Urinary bladder (tissue), 3 donors: ENCODE measurements at regions not wholly inside any gene's neighbourhood (a gene's known extent, or its start where the extent isn't known, plus 50 kb on each side); places are given as distances from the start of the nearest gene placed in this dataset.

Experiments used
- DNase-seq: peaks from one replicate; pipeline ENCODE4 v3.0.0-alpha.2; 2015; ENCODE audit errors: extremely low spot score
- H3K27ac ChIP-seq: one replicate; pipeline ENCODE4 v1.5.1; 2013; ENCODE audit warnings: low read depth, mild to moderate bottlenecking, moderate library complexity
- H3K36me3 ChIP-seq: one replicate; pipeline ENCODE4 v1.6.1; 2013; ENCODE audit warnings: mild to moderate bottlenecking, moderate library complexity; ENCODE audit not compliant: insufficient read depth
- H3K4me1 ChIP-seq: one replicate; pipeline ENCODE4 v1.6.1; 2013; ENCODE audit warnings: mild to moderate bottlenecking, moderate library complexity; ENCODE audit not compliant: insufficient read depth
- H3K4me3 ChIP-seq: one replicate; pipeline ENCODE4 v1.5.1; 2013; ENCODE audit warnings: low read depth, low read length
- WGBS: extraction: QIAGEN DNeasy Blood & Tissue Kit; methylation state at CpG from one replicate; pipeline ENCODE4 v1.1.7; 2013; 5-methylcytosine and 5-hydroxymethylcytosine counted together
- donor health status: healthy with polysubstance abuse.
- donor health status: healthy.

DNA sequence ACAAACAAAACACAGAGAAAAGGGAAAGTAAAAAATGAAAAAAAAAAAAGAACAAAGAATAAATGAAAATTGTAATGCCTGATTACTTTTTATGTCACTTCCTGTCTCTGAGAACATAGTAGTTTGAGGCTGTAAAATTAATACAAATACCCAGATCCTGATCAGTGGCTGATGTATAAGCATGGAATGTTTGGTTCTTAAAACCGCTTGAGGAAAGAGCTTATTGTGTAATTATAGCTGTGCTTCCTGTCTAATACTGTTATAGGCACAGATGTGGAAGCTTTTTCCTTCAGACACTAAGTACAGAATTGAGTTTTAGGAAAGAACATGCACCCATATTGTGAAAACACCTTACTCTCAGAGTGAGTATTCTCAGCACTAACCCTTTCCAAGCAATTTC lies 86.9 kb downstream of the AVPR1A start:
- DNase-seq, result no peak
- H3K27ac ChIP-seq, result no peak overlapping the region
- no peak overlapping the region for H3K4me3 ChIP-seq
- no peaks in the 10 kb centered on the region for H3K36me3 ChIP-seq
- H3K4me1 ChIP-seq, result no peaks in the 10 kb centered on the region
- WGBS, result 25% methylated on average over 1 of the region's 1 CpG

DNA sequence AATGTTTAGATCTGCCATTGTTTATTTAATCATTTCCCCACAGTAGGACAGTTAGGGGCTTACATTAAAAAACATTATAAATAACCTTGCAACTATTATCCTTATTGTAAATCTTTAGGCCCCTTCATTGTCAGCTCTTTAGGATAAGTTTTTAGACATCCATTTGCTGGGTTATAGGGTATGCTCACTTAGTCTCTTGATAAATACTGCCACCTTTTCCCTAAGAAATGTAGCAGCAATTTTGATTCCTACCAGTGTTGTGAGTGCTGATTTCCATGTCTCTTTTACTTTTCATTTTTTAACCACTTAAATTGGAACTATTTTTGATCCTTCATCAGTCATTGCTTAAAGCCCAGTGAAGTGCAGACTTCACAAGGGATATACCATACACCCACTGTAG lies 94.4 kb downstream of the AVPR1A start:
- Histone ChIP-seq H3K4me3 (no peak overlapping the region), H3K36me3 (no peaks in the 10 kb centered on the region), H3K4me1 (no peaks in the 10 kb centered on the region), H3K27ac (no peak overlapping the region)
- no peak for DNase-seq

DNA sequence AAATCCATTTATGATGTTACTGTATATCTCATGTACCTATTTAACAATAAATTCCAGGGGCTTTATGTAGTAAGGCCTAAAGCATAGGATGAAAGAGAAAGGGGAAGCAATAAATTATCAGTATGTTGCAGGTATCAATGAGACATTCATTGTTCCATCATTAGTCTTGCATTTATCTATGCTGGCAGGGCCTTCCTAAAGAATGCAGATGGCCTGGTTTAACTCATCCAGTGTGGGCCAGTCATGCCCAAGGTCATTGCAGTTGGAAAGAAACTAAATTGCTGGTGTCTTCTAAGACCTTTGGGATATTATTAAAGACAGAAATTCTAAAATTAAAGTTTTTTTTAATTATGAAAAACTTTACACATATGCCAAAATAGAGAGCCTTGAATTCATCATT lies 98.3 kb downstream of the AVPR1A start:
- Histone ChIP-seq H3K36me3 (no peaks in the 10 kb centered on the region), H3K27ac (no peak overlapping the region), H3K4me1 (no peaks in the 10 kb centered on the region), H3K4me3 (no peak overlapping the region)
- DNase-seq, result no peak

DNA sequence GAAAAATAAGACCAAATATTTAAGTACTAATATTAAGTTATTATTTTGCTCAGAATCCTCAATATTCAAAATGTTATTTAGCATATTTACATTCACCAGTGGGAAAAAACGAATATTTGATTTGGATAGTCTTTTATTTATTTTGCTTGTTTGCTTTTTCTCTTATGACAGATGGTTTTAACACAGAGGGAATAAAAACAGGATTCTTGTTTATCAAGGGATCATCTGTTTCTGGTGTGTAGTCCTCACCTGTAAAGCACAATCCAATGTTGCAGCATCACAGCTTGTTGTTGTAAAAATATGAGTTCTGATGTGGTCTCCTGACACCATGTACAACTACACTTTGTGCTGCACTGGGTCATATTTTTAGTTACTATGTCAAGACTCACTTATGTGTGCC lies 103.9 kb downstream of the AVPR1A start:
- H3K4me1 ChIP-seq, result no peaks in the 10 kb centered on the region
- H3K27ac ChIP-seq, result no peak overlapping the region
- WGBS, result 0% methylated on average over 1 of the region's 1 CpG
- DNase-seq, result no peak
- no peaks in the 10 kb centered on the region for H3K36me3 ChIP-seq
- H3K4me3 ChIP-seq, result no peak overlapping the region

DNA sequence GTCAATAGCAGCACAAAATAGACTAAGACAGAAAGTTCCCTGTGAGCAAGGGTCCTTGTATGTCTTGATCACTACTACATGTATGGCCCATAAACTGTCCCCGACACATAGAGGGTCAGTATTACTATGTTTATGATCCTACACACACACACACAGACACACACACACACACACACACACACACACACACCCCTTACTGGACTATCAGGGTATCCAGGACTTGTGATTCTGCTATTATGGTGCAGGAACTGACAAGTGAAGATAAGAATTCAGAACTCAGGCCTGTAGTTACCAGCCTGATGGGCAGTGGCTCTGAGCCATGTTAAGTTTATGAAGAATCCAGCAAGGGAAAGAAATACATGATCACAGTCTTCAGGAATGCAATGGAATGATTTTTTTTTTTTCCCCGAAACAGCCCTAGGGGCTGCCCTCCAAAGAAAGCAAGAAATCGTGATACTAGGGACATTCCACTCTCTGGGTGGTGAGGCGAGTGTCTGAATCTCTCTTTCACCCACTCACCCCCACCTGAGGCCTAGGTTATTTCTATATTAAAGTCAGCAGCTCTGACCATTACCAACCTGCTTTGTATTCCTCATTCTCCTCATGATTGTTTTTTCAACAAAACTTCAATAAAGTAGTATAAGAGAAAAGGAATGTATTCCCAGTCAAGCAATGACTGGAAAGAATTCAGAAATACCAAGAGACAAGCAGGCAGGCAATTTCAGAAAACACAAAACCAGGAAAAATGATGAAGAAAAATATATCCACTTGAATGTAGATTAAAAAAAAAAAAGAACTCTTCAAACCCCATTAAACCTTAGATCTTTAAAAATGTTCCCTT lies 105.8 kb downstream of the AVPR1A start:
- WGBS, result 58% methylated on average over 4 of the region's 4 CpGs
- Histone ChIP-seq H3K27ac (no peak overlapping the region), H3K4me1 (no peaks in the 10 kb centered on the region), H3K4me3 (no peak overlapping the region), H3K36me3 (no peaks in the 10 kb centered on the region)
- no peak for DNase-seq

DNA sequence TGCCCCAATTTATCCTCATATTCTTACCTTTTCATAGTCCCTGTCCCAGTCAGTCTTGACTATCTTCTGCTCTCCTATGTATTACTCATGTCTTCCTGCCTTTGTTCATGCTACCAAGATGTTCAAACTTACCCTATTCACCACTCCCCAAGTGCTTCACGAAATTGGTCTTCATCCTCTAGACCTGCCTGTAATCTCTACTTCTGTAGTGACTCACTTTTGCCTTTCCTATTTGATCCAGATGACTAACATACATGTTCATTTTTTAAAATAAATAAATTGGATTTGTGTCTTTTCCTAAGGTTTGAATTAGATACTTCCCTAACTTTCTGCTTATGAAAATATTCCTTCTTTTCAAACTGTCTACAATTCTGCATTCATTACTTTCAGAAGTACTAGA lies 107.7 kb upstream of the PPM1H start:
- WGBS, result 67% methylated on average over 1 of the region's 1 CpG
- Histone ChIP-seq H3K36me3 (no peaks in the 10 kb centered on the region), H3K4me1 (no peaks in the 10 kb centered on the region), H3K27ac (no peak overlapping the region), H3K4me3 (no peak overlapping the region)
- no peak for DNase-seq

DNA sequence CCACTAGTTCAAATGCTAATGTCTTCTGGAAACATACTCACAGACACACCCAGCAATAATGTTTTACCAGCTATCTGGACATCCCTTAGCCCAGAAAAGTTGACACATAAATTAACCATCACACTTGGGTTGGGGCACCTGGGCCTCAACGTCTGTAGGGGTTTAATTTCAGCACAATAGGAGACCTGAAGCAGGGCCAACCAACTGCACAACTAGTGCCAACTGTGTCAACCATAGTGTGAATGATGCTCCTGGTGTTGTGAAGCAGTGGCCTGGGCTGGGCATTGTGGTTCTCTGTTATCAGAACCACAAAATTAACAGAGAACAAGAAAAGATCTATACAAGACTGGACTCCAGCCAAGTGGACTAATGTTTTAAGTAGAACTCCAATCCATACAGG lies 106.7 kb upstream of the PPM1H start:
- Histone ChIP-seq H3K4me3 (no peak overlapping the region), H3K4me1 (no peaks in the 10 kb centered on the region), H3K27ac (no peak overlapping the region), H3K36me3 (no peaks in the 10 kb centered on the region)
- no peak for DNase-seq
- WGBS, result 55% methylated on average over 1 of the region's 1 CpG

DNA sequence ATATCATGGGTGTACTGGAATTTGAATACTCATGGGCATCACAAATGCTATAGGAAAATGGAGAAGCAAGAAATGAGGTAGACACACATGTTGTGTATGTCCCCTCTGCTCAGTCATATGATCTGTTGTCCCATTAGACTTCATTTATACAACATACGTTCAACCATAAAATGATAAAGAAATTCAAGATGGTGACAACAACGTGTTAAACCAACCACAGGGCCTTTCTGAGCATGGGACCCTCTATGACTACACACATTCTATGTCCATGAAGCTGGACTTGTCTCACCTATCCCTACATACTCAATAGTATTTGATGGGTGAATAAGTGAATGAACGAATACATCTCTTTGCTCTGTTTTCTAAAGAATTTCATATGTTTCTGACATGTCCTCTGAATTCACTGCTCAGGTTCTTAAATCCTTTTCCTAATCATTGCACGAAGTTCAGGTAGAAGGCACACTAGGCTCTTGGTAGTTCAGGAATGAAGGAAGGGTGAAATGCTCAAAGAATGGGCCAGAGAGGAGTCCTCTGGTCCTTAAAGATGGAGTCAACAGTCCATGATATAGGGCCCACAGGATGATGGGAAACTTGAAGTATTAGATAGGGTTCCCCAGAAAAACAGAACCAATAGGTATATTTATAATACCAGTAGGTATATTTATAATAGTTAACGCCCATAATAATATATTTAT lies 105.7 kb upstream of the PPM1H start:
- Histone ChIP-seq H3K27ac (no peak overlapping the region), H3K4me1 (no peaks in the 10 kb centered on the region), H3K36me3 (no peaks in the 10 kb centered on the region), H3K4me3 (no peak overlapping the region)
- no peak for DNase-seq
- 86% methylated on average over 5 of the region's 5 CpGs for WGBS

DNA sequence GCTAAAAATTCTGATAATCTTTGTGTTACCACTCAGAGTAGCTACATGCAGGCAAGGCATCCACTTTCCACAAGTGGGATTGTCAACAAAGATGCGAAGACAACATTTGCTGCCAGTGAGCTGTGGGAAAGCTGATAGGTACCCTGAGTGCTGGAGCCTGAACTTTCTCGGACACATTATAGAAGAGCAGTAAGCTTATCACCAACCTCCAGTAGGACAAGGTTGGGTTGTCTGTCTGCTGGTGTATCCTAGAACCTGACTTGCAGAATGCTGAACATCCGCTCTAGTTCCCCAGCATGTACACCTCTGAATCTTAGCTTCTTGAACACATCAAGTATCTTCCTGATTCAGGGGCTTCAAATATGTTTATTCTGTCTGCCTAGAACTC lies 103.8 kb upstream of the PPM1H start:
- Histone ChIP-seq H3K4me3 (no peak overlapping the region), H3K36me3 (no peaks in the 10 kb centered on the region), H3K27ac (no peak overlapping the region), H3K4me1 (no peaks in the 10 kb centered on the region)
- DNase-seq, result no peak
- 84% methylated on average over 3 of the region's 3 CpGs for WGBS

DNA sequence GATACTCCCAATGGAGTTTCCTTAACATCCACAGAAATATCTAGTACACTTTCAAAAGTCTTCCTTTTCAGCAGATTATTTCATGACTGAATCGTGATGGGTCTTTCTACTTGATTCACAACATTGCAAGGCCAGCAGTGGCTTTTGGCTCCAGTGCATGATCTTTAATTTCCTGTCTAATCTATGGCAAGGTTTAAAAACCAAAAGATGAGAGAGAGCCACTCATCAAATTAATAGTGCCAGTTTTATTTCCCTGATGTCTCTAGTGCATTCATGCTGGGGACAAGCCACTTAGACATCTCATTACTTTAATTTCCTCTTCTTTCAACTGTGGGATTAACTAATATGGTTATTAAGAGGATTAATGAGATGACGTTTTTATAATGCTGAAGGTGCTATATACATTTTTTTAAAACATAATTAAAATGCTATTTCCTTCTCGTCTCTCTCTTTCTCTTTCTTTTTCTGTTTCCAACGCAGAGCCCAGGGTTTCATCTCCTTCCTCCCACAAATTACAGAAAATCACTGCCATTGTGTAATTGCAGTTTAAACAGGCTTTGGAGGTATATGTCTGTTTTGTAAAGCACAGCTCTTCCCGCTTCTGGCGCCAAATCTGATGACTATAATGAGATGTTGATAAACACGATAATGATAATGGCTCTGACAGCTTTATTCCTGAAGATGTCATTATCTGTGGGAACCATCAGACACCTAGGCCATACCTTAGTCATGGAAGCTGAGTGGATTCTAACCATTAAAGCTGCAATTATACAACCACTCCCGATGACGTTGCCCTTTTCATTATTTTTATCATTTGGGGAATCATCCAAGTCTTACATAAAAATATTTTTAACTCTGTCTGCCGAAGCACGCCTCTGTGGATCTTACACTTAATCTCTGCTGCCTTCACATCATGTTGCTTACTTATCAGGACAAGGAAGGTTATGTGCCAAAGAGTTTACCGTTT lies 103.1 kb upstream of the PPM1H start:
- Histone ChIP-seq H3K27ac (no peak overlapping the region), H3K4me3 (no peak overlapping the region), H3K36me3 (no peaks in the 10 kb centered on the region), H3K4me1 (no peaks in the 10 kb centered on the region)
- no peak for DNase-seq
- WGBS, result 48% methylated on average over 12 of the region's 12 CpGs

DNA sequence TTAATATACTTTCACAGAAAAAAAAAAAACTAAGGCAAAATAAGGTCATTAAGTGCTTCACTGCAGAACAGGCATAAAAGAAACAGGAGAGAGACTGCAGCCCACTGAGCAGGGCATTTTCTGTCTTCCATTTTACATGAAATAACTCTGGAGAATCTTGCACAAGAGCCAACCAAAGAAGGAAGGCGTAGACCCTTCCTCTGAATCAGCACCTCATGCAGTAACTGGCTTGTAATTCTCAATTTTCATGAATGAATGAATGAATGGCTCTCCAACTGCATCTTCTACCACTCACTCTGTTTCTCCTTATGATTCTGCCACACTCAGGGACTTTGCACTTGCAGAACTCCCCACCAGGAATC lies 102.0 kb upstream of the PPM1H start:
- WGBS, result 68% methylated on average over 1 of the region's 1 CpG
- no peaks in the 10 kb centered on the region for H3K4me1 ChIP-seq
- H3K4me3 ChIP-seq, result no peak overlapping the region
- H3K27ac ChIP-seq, result no peak overlapping the region
- no peaks in the 10 kb centered on the region for H3K36me3 ChIP-seq
- DNase-seq, result no peak

DNA sequence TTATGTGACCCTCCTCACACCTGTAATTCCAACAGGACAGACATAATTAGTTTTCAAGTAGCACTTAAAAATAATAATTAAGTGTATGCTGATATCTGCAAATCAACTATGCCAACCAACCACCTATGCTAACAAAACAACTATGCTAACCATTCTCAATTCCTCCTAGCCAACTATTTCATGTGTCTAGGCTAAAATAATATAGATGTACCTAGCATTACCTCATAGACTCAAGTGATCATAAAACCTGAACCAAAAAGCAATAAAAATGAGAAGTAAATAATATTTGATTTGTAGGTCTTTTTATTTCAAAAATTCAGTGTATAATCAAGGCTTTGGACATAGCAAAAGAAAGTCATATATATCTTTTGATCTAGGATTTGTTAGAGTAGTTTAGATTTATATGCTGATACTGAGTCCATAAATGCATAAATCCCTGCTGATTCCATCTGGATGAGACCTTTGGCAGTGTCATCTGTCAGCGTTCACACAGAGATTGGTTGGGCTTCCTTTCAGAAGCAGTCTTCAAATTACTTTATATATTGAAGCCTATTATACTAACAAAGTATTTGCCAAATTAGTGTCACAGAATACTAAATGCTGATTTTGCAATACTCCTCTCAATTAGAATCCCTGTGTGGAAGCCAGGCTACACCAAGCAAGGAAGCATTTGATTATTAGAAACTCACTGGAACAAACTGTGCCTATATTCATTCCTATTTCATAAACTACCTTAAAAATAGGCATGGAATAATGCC lies 101.4 kb upstream of the PPM1H start:
- H3K36me3 ChIP-seq, result no peaks in the 10 kb centered on the region
- H3K4me1 ChIP-seq, result no peaks in the 10 kb centered on the region
- no peak for DNase-seq
- H3K4me3 ChIP-seq, result no peak overlapping the region
- WGBS, result 47% methylated on average over 1 of the region's 1 CpG
- H3K27ac ChIP-seq, result no peak overlapping the region

DNA sequence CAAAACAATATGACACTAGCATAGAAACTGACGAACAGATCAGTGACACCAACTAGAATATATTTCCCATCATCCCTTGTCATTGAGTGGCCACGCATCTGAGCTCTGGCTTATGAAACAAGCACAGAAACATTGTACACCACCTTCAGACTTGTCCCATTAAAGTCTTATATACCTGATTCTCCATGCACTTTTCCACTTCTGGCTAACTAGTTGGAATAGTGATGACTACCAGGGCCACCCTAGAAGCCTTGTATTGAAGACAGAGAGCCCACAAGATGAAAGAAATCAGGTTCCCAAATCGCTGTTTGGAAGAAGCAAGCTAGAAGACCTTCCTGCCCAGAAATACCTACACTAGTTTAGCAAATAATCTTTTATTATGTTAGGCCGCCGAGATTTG lies 99.7 kb upstream of the PPM1H start:
- Histone ChIP-seq H3K27ac (no peak overlapping the region), H3K4me1 (no peaks in the 10 kb centered on the region), H3K4me3 (no peak overlapping the region), H3K36me3 (no peaks in the 10 kb centered on the region)
- 90% methylated on average over 5 of the region's 5 CpGs for WGBS
- no peak for DNase-seq
